ENCODE measurements at regions not wholly inside any gene's neighbourhood (a gene's known extent, or its start where the extent isn't known, plus 50 kb on each side); places are given as distances from the start of the nearest gene placed in this dataset.

DNA sequence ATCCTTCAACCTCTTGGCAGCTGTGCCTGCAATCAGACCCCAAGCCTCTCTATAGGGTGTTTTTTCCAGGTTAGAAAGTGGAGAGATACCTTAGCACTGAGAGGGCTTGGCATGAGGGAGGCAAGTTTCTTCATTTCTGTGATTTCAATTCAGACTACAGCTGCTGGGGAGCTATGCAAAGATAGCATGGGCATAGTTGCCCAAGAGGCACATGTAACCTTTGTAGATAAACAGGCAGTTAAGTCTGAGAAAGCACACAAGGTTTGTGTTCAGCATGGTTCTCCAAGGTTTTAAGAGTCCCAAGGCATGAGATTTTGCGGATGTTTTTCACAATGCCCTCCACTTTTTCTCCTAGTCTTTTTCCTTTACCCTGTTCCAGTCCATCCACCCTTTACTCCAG, 385.0 kb upstream of the ETAA1 start:
- TF ChIP-seq CTCF (IDR thresholded peaks at IDR 0.05; ENCODE audit: low read length) (no peak), EZH2 (optimal IDR thresholded peaks at IDR 0.05; ENCODE audit: low read depth, low read length) (no peak)

Measured in MM.1S (cell line).